PC-9 (cell line): ENCODE measurements at regions not wholly inside any gene's neighbourhood (a gene's known extent, or its start where the extent isn't known, plus 50 kb on each side); places are given as distances from the start of the nearest gene placed in this dataset.
"Not testable (repeated sequence)": the region's sequence is repeated elsewhere in the genome, so short reads cannot be mapped to it uniquely, and the experiment has no call there.

Source experiments
- BruUV-seq: library from RNA; stranded (reverse); fragments of 400-500 nt; replicated peaks from 2 replicates; lab custom pipeline; 2021; lab: Mats Ljungman, UMichigan
- CTCF ChIA-PET: fragments of 300-600 bp; sonication (Branson Sonifier 250); formaldehyde crosslinking; loops from one replicate; lab custom pipeline; 2022; ENCODE audit warnings: antibody characterized with exemption; lab: Charles Lee
- POLR2A ChIA-PET: fragments of 300-600 bp; sonication (Branson Sonifier 250); formaldehyde crosslinking; loops from one replicate; lab custom pipeline; 2022; ENCODE audit warnings: antibody characterized with exemption; ENCODE audit not compliant: unreplicated experiment; lab: Charles Lee
- DNase-seq, 2 experiments: peaks; one replicate each; pipeline versions ENCODE4 v3.0.0 to v3.0.0-alpha.2; 2015 to 2022; ENCODE audit warnings: mixed read lengths in 1 of 2
- H2AFZ ChIP-seq: fragments of 200-600 bp; sonication (generic); 2 replicates; pipeline ENCODE4 v1.8.1; 2017; ENCODE audit warnings: antibody characterized with exemption
- H3F3A ChIP-seq: fragments of 200-600 bp; sonication (generic); 2 replicates; pipeline ENCODE4 v1.8.1; 2017; ENCODE audit warnings: antibody characterized with exemption, mild to moderate bottlenecking, low read depth; ENCODE audit not compliant: insufficient read depth
- H3K27ac ChIP-seq: fragments of 200-600 bp; sonication (generic); 2 replicates; pipeline ENCODE4 v1.6.1; 2016; ENCODE audit warnings: mixed run types
- H3K27me3 ChIP-seq: fragments of 200-600 bp; sonication (generic); 2 replicates; pipeline ENCODE4 v1.6.1; 2016; ENCODE audit warnings: low read depth, mixed run types; ENCODE audit not compliant: insufficient read depth
- H3K36me3 ChIP-seq: fragments of 200-600 bp; sonication (generic); 2 replicates; pipeline ENCODE4 v1.6.1; 2016; ENCODE audit warnings: low read depth, mixed run types
- H3K4me1 ChIP-seq: fragments of 200-600 bp; sonication (generic); replicated peaks from 2 replicates; pipeline ENCODE4 v1.6.1; 2016; ENCODE audit warnings: mixed run types; ENCODE audit not compliant: insufficient read depth
- H3K4me2 ChIP-seq: fragments of 200-600 bp; sonication (generic); 2 replicates; pipeline ENCODE4 v1.6.1; 2017; ENCODE audit warnings: mixed run types
- H3K4me3 ChIP-seq: fragments of 200-600 bp; sonication (generic); 2 replicates; pipeline ENCODE4 v1.6.1; 2016; ENCODE audit warnings: mixed run types
- H3K79me2 ChIP-seq: fragments of 200-600 bp; sonication (generic); 2 replicates; pipeline ENCODE4 v1.6.1; 2017; ENCODE audit warnings: low read depth, mixed run types
- H3K9me2 ChIP-seq: fragments of 200-600 bp; sonication (generic); 2 replicates; pipeline ENCODE4 v1.8.1; 2017; ENCODE audit warnings: mild to moderate bottlenecking; ENCODE audit not compliant: insufficient read depth
- H3K9me3 ChIP-seq: fragments of 200-600 bp; sonication (generic); 2 replicates; pipeline ENCODE4 v1.8.1; 2016; ENCODE audit warnings: low read depth; ENCODE audit not compliant: insufficient read depth
- H4K20me1 ChIP-seq: fragments of 200-600 bp; sonication (generic); 2 replicates; pipeline ENCODE4 v1.8.1; 2017; ENCODE audit not compliant: insufficient read depth
- CTCF ChIP-seq: fragments of 200-600 bp; sonication (generic); conservative IDR thresholded peaks from 2 replicates; pipeline ENCODE4 v1.6.1; 2017; ENCODE audit warnings: mixed run types, antibody characterized with exemption, mild to moderate bottlenecking, moderate library complexity
- EZH2 ChIP-seq: fragments of 200-600 bp; sonication (generic); IDR thresholded peaks from 2 replicates; pipeline ENCODE4 v1.8.0; 2017; ENCODE audit warnings: antibody characterized with exemption, low read depth
- intact Hi-C: fragments of 100-400 bp; cut with micrococcal nuclease; formaldehyde crosslinking; loops from one replicate; pipeline ENCODE4 v1.10.0; 2022; ENCODE audit not compliant: unreplicated experiment

GRCh38 chr1:68868606-68869005 lies 371.7 kb upstream of the DEPDC1 start:
- Histone ChIP-seq H3K4me1 (no peaks in the 10 kb centered on the region), H3K27ac (no peak overlapping the region), H3K9me2 (no peaks in the 10 kb centered on the region), H3K36me3 (no peaks in the 10 kb centered on the region), H3K79me2 (no peaks in the 10 kb centered on the region), H3K9me3 (no peaks in the 10 kb centered on the region; the same call in 1 of the 2 replicates), H3K4me3 (no peak overlapping the region), H3F3A (no peaks in the 10 kb centered on the region), H3K4me2 (no peak overlapping the region), H4K20me1 (no peaks in the 10 kb centered on the region), H2AFZ (no peak overlapping the region), H3K27me3 (no peaks in the 10 kb centered on the region)
- DNase-seq, result no peak
- intact Hi-C loops, result no loop called here
- TF ChIP-seq CTCF (no peak), EZH2 (no peak)
- no TSS peak for BruUV-seq
- CTCF ChIA-PET, result no interaction called here
- POLR2A ChIA-PET, result interaction anchor here (0.6 kb wide), 1 partner anchor 1484 kb away, joined by 4 read pairs; no protein-coding TSS in a partner anchor

GRCh38 chr1:68873144-68873543 lies 376.3 kb upstream of the DEPDC1 start:
- TF ChIP-seq EZH2 (no peak), CTCF (no peak)
- H3K4me1 ChIP-seq, result no peaks in the 10 kb centered on the region

GRCh38 chr1:68881330-68882194 lies 384.7 kb upstream of the DEPDC1 start:
- CTCF ChIA-PET, H3K27me3 ChIP-seq, H4K20me1 ChIP-seq, intact Hi-C loops, POLR2A ChIA-PET, H3K36me3 ChIP-seq, H3F3A ChIP-seq, BruUV-seq, H3K27ac ChIP-seq, H3K9me3 ChIP-seq, H3K9me2 ChIP-seq, H3K79me2 ChIP-seq: not testable (repeated sequence)
- Histone ChIP-seq H3K4me1 (peaks cover 15% of the 10 kb centered on the region; the same call in 1 of the 2 replicates), H2AFZ (peak overlapping the region; percentile 92), H3K4me2 (peak overlapping the region; percentile 82), H3K4me3 (peak overlapping the region; percentile 55)
- DNase-seq, result peak in 1 of 2 experiments; percentile 37

More at GRCh38 chr1:68873144-68873543, 376.3 kb upstream of the DEPDC1 start:
- ChIA-PET CTCF (no interaction called here), POLR2A (interaction anchor here (0.7 kb wide), 1 partner anchor 148 kb away, joined by 4 read pairs; no protein-coding TSS in a partner anchor)
- H3K4me3 ChIP-seq, result no peak overlapping the region
- BruUV-seq, result no TSS peak
- no peak overlapping the region for H3K27ac ChIP-seq
- no peaks in the 10 kb centered on the region for H3F3A ChIP-seq
- H3K9me3 ChIP-seq, result no peaks in the 10 kb centered on the region; the same call in 1 of the 2 replicates
- no peaks in the 10 kb centered on the region for H3K36me3 ChIP-seq
- DNase-seq, result no peak
- no peak overlapping the region for H3K4me2 ChIP-seq
- intact Hi-C loops, result no loop called here
- no peak overlapping the region for H2AFZ ChIP-seq
- no peaks in the 10 kb centered on the region for H3K27me3 ChIP-seq
- no peaks in the 10 kb centered on the region for H3K79me2 ChIP-seq
- H3K9me2 ChIP-seq, result no peaks in the 10 kb centered on the region
- H4K20me1 ChIP-seq, result no peaks in the 10 kb centered on the region
